ENCODE measurements at regions not wholly inside any gene's neighbourhood (a gene's known extent, or its start where the extent isn't known, plus 50 kb on each side); places are given as distances from the start of the nearest gene placed in this dataset.

GRCh38 chrX:42515939-42516338, 262.0 kb downstream of the PPP1R2C start:
- TF ChIP-seq SPI1 (IDR thresholded peaks at IDR 0.05; ENCODE audit: borderline replicate concordance, low read depth), result no peak
- TF ChIP-seq CTCF (IDR thresholded peaks at IDR 0.05; ENCODE audit: insufficient read depth, low read length), result no peak
- no peak for TF ChIP-seq REST (IDR thresholded peaks at IDR 0.05; ENCODE audit: insufficient replicate concordance, low read depth)
- no peak for TF ChIP-seq POLR2AphosphoS5 (IDR thresholded peaks at IDR 0.05; ENCODE audit: low read depth)
- Histone ChIP-seq H3K27me3 (ENCODE audit: insufficient read depth, poor library complexity, severe bottlenecking) (no peaks in the 10 kb centered on the region), H3K4me3 (replicated peaks; ENCODE audit: insufficient read depth, low read length) (no peak overlapping the region), H3K27ac (replicated peaks) (no peak overlapping the region)
- no peak for DNase-seq (ENCODE audit: low read depth in 1 of 2, low spot score in 1 of 2)

- no peak for DNase-seq (ENCODE audit: low read depth in 1 of 2, low spot score in 1 of 2)
- H3K4me3 ChIP-seq (replicated peaks; ENCODE audit: insufficient read depth, low read length), result no peak overlapping the region
- no peaks in the 10 kb centered on the region for H3K27me3 ChIP-seq (ENCODE audit: insufficient read depth, poor library complexity, severe bottlenecking)
- TF ChIP-seq POLR2AphosphoS5 (IDR thresholded peaks at IDR 0.05; ENCODE audit: low read depth), result no peak
- no peak for TF ChIP-seq CTCF (IDR thresholded peaks at IDR 0.05; ENCODE audit: insufficient read depth, low read length)
- TF ChIP-seq SPI1 (IDR thresholded peaks at IDR 0.05; ENCODE audit: borderline replicate concordance, low read depth), result no peak
- TF ChIP-seq GABPA (IDR thresholded peaks at IDR 0.05; ENCODE audit: low read depth), result no peak
- no peak overlapping the region for H3K27ac ChIP-seq (replicated peaks)
Measured at GRCh38 chrX:42505016-42505415, 272.9 kb downstream of the PPP1R2C start.

- no peaks in the 10 kb centered on the region for H3K27me3 ChIP-seq (ENCODE audit: insufficient read depth, poor library complexity, severe bottlenecking)
- DNase-seq (ENCODE audit: low read depth in 1 of 2, low spot score in 1 of 2), result no peak
- no peak overlapping the region for H3K27ac ChIP-seq (replicated peaks)
- H3K4me3 ChIP-seq (replicated peaks; ENCODE audit: insufficient read depth, low read length), result no peak overlapping the region
- no peak for TF ChIP-seq REST (IDR thresholded peaks at IDR 0.05; ENCODE audit: insufficient replicate concordance, low read depth)
Measured at GRCh38 chrX:42499620-42500019, 278.3 kb downstream of the PPP1R2C start.

- DNase-seq (ENCODE audit: low read depth in 1 of 2, low spot score in 1 of 2), result no peak
- H3K27me3 ChIP-seq (ENCODE audit: insufficient read depth, poor library complexity, severe bottlenecking), result no peaks in the 10 kb centered on the region
- TF ChIP-seq SPI1 (IDR thresholded peaks at IDR 0.05; ENCODE audit: borderline replicate concordance, low read depth) (no peak), REST (IDR thresholded peaks at IDR 0.05; ENCODE audit: insufficient replicate concordance, low read depth) (no peak), CTCF (IDR thresholded peaks at IDR 0.05; ENCODE audit: insufficient read depth, low read length) (no peak), GABPA (IDR thresholded peaks at IDR 0.05; ENCODE audit: low read depth) (no peak), POLR2AphosphoS5 (IDR thresholded peaks at IDR 0.05; ENCODE audit: low read depth) (no peak)
- no peak overlapping the region for H3K27ac ChIP-seq (replicated peaks)
- H3K4me3 ChIP-seq (replicated peaks; ENCODE audit: insufficient read depth, low read length), result no peak overlapping the region
Measured at GRCh38 chrX:42497356-42497755, 280.6 kb downstream of the PPP1R2C start.
